ENCODE measurements at regions not wholly inside any gene's neighbourhood (a gene's known extent, or its start where the extent isn't known, plus 50 kb on each side); places are given as distances from the start of the nearest gene placed in this dataset.

GRCh38 chr12:3925621-3926020 lies 52.4 kb upstream of the PARP11 start:
- TF ChIP-seq, protein P1, sequence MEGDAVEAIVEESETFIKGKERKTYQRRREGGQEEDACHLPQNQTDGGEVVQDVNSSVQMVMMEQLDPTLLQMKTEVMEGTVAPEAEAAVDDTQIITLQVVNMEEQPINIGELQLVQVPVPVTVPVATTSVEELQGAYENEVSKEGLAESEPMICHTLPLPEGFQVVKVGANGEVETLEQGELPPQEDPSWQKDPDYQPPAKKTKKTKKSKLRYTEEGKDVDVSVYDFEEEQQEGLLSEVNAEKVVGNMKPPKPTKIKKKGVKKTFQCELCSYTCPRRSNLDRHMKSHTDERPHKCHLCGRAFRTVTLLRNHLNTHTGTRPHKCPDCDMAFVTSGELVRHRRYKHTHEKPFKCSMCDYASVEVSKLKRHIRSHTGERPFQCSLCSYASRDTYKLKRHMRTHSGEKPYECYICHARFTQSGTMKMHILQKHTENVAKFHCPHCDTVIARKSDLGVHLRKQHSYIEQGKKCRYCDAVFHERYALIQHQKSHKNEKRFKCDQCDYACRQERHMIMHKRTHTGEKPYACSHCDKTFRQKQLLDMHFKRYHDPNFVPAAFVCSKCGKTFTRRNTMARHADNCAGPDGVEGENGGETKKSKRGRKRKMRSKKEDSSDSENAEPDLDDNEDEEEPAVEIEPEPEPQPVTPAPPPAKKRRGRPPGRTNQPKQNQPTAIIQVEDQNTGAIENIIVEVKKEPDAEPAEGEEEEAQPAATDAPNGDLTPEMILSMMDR (IDR thresholded peaks at IDR 0.05; ENCODE audit: insufficient read depth, low read length, poor library complexity, severe bottlenecking): no peak
- TF ChIP-seq EZH2phosphoT487 (conservative IDR thresholded peaks at IDR 0.05; ENCODE audit: low read length): no peak

All from SU-DHL-6 (cell line).